ENCODE measurements at regions not wholly inside any gene's neighbourhood (a gene's known extent, or its start where the extent isn't known, plus 50 kb on each side); places are given as distances from the start of the nearest gene placed in this dataset.

DNA sequence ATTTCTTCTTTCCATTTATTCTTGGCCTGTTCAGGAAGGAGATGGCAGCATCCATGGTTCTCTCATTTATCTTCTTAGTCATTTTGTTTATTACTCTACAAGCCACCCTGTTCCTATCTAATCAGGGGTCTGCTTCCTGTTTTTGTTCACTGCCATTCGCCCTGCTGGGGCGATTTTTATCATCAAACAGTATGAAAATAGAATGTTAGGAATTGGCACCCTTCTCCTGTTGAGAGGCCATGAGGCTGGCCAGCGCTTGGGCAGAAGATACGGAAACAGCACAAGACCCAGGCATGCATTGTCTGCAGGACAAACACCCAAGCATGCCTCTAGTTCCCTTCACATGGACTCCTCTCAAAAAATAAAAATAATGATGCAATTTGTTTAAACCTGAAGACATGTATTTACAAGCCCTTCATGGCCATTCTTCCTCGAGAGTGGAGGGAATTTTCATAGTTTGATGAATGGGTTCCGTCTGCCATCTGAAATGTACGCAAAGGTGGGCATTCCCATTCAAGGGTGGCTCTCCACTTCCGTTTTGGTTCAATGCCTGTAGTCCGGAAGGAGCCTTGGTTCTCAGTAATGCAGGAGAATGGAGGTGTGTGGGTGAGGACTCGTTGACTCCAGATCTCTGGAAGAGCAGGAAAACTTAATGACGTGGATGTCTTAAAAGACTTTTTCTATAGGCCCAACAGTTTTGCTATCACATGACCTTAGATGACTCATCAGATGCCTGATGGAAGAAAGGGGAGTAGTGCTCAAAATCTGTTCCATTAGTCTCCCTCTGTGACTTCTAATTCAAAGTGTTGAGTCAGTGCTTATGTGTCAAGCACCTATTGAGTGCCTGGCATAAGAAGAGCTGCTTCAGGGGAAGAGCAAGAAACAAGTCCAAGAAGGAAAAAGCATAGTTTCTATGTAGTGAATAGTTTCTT lies 252.4 kb upstream of the TBX3 start:
- no peaks in the 10 kb centered on the region for H3K9me1 ChIP-seq (replicated peaks; ENCODE audit: control insufficient read depth, extremely low read depth, insufficient read depth, low read length)
- H3K4me1 ChIP-seq (ENCODE audit: control insufficient read depth, extremely low read depth, insufficient read depth, low read length) = no peaks in the 10 kb centered on the region
- DNase-seq (ENCODE audit: low read depth, low spot score) = no peak
- TF ChIP-seq EZH2 (IDR thresholded peaks at IDR 0.05; ENCODE audit: borderline replicate concordance, low read depth, low read length, severe bottlenecking) = no peak
- no peak for TF ChIP-seq MYC (IDR thresholded peaks at IDR 0.05; ENCODE audit: low read depth, low read length)
- no peak for TF ChIP-seq GATA2 (IDR thresholded peaks at IDR 0.05; ENCODE audit: insufficient read depth, insufficient read length, low read depth, low read length)
- no peak for TF ChIP-seq FOS (IDR thresholded peaks at IDR 0.05; ENCODE audit: borderline replicate concordance, insufficient read depth, low read length)
- no peak for TF ChIP-seq JUN (IDR thresholded peaks at IDR 0.05; ENCODE audit: borderline replicate concordance, insufficient read depth, insufficient read length, low read depth)
- TF ChIP-seq MAX (IDR thresholded peaks at IDR 0.05; ENCODE audit: insufficient read depth, insufficient read length) = no peak
- TF ChIP-seq, protein P1, sequence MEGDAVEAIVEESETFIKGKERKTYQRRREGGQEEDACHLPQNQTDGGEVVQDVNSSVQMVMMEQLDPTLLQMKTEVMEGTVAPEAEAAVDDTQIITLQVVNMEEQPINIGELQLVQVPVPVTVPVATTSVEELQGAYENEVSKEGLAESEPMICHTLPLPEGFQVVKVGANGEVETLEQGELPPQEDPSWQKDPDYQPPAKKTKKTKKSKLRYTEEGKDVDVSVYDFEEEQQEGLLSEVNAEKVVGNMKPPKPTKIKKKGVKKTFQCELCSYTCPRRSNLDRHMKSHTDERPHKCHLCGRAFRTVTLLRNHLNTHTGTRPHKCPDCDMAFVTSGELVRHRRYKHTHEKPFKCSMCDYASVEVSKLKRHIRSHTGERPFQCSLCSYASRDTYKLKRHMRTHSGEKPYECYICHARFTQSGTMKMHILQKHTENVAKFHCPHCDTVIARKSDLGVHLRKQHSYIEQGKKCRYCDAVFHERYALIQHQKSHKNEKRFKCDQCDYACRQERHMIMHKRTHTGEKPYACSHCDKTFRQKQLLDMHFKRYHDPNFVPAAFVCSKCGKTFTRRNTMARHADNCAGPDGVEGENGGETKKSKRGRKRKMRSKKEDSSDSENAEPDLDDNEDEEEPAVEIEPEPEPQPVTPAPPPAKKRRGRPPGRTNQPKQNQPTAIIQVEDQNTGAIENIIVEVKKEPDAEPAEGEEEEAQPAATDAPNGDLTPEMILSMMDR (IDR thresholded peaks at IDR 0.05; ENCODE audit: extremely low read depth in 1 of 2, insufficient read depth in 1 of 2, low read depth in 1 of 2, low read length in 2 of 2) = no peak
- no peak for TF ChIP-seq POLR2AphosphoS5 (IDR thresholded peaks at IDR 0.05; ENCODE audit: insufficient read depth, low read depth, low read length)
- no peak for TF ChIP-seq POLR2A (IDR thresholded peaks at IDR 0.05; ENCODE audit: low read depth, low read length)
- ChIA-PET POLR2A (no interaction called here), CTCF (no interaction called here)
- H3K4me3 ChIP-seq (replicated peaks in 1 of 3; ENCODE audit: insufficient read depth in 1 of 3, low read depth in 1 of 3, low read length in 3 of 3) = no peak overlapping the region
- dilution Hi-C loops (cut with MboI; ENCODE audit: extremely low pct_ligation_motif_present, low sequenced_read_pairs) = no loop called here
- no TSS peak for BruUV-seq (replicated peaks)
- no peak overlapping the region for H3K4me2 ChIP-seq (ENCODE audit: insufficient read depth, low read length)
- no peaks in the 10 kb centered on the region for H3K79me2 ChIP-seq (ENCODE audit: control insufficient read depth, insufficient read depth, low read length)
- H3K9ac ChIP-seq (replicated peaks; ENCODE audit: extremely low read depth, insufficient read depth, low read length) = no peak overlapping the region
- H3K27me3 ChIP-seq (ENCODE audit: control insufficient read depth in 2 of 2, insufficient read depth in 2 of 2, low read length in 2 of 2) = no peaks in the 10 kb centered on the region
- FAIRE-seq = no peak
- no peaks in the 10 kb centered on the region for H3K36me3 ChIP-seq (ENCODE audit: control insufficient read depth in 2 of 2, extremely low read depth in 1 of 2, insufficient read depth in 2 of 2, low read length in 2 of 2)
- no peak overlapping the region for H3K27ac ChIP-seq (ENCODE audit: insufficient read depth, low read depth, low read length)
- peaks cover 5% of the 10 kb centered on the region for H3K9me3 ChIP-seq (replicated peaks; ENCODE audit: control insufficient read depth, insufficient read depth, low read length)
- intact Hi-C loops (cut with micrococcal nuclease) = no loop called here
- H4K20me1 ChIP-seq (replicated peaks; ENCODE audit: control insufficient read depth, extremely low read depth, insufficient read depth, low read length) = no peaks in the 10 kb centered on the region
- no peak overlapping the region for H2AFZ ChIP-seq (ENCODE audit: low read depth, low read length)

Measured in endothelial cell of umbilical vein (primary cell).